Astrocyte (in vitro differentiated cells and primary cell): ENCODE measurements at regions not wholly inside any gene's neighbourhood (a gene's known extent, or its start where the extent isn't known, plus 50 kb on each side); places are given as distances from the start of the nearest gene placed in this dataset.

Experiments used
- CTCF ChIP-seq: IDR thresholded peaks from 2 replicates; pipeline ENCODE4 v1.5.1; 2011; ENCODE audit warnings: low read depth, mild to moderate bottlenecking, inconsistent platforms, low read length, moderate library complexity; ENCODE audit not compliant: insufficient read depth
- EZH2 ChIP-seq: IDR thresholded peaks from 2 replicates; pipeline ENCODE4 v1.6.1; 2012; ENCODE audit warnings: mild to moderate bottlenecking, low read length, inconsistent platforms; ENCODE audit not compliant: insufficient read depth

- TF ChIP-seq CTCF: no peak
- no peak for TF ChIP-seq EZH2
Measured at GRCh38 chr2:239558661-239559060, 157.8 kb upstream of the HDAC4 start.
